Stomach (tissue), 4 donors: ENCODE measurements at regions not wholly inside any gene's neighbourhood (a gene's known extent, or its start where the extent isn't known, plus 50 kb on each side); places are given as distances from the start of the nearest gene placed in this dataset.

Experiments used
- POLR2A ChIP-seq, 4 donors: fragments of 450-650 bp; IDR thresholded peaks; one replicate each; pipeline ENCODE4 v1.6.1; 2016; ENCODE audit warnings: antibody characterized with exemption in 4 of 4, control low read depth in 2 of 4, mild to moderate bottlenecking in 1 of 4, moderate library complexity in 1 of 4
- POLR2AphosphoS5 ChIP-seq, 3 donors: sonication (generic); formaldehyde crosslinking; IDR thresholded peaks; one replicate each; pipeline ENCODE4 v1.6.1; 2016; ENCODE audit warnings: antibody characterized with exemption in 3 of 3

DNA sequence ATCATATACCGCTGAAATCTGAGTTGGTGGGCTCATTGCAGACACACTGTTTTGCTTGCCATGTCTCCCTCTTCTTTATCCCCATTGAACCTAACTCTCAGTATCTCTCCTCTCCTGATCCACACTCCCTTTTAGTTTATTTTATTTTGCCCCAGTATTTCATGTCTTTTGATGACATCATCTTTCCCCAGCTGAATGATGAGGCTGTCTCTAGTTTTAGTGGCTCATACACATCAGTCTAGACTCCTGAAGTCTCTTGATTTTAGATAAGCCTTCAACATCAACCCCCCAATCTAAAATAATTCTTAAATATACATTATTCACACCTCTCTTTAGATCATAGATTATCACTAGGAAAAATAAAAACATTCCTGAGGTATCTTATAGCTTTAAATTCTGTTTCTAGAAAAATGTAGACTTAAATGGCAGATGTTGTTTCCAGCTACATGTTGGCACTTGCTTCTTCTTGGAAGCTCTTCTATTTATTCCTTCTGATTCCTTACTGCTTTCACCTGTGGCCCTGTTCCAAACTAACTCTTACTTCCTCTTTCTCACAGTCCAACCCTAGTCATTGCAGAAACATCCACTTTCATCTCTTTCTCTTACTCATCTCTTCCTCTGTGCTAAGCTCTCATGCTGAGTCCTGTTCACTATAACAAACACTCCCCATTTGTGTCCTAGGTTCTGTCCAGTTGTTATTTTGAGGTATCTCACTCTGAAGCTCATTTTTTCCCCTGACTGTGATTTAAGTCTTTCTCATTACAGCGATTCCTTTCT lies 191.9 kb upstream of the SLC35B3 start:
- TF ChIP-seq POLR2AphosphoS5 (IDR thresholded peaks at IDR 0.05): no peak
- no peak for TF ChIP-seq POLR2A (IDR thresholded peaks at IDR 0.05)
